Neutrophil (primary cell): ENCODE measurements at regions not wholly inside any gene's neighbourhood (a gene's known extent, or its start where the extent isn't known, plus 50 kb on each side); places are given as distances from the start of the nearest gene placed in this dataset.

ENCODE experiments used
- H3K27ac ChIP-seq: fragments of 200-600 bp; sonication (generic); 2 replicates; pipeline ENCODE4 v1.5.1; 2016; ENCODE audit warnings: mild to moderate bottlenecking, moderate library complexity
- H3K27me3 ChIP-seq: fragments of 200-600 bp; sonication (generic); 2 replicates; pipeline ENCODE4 v1.6.0; 2016; ENCODE audit warnings: mild to moderate bottlenecking
- H3K36me3 ChIP-seq: fragments of 200-600 bp; sonication (generic); 2 replicates; pipeline ENCODE4 v1.5.1; 2017
- H3K4me1 ChIP-seq, 2 experiments: fragments of 200-600 bp in 1 of 2; sonication (generic) in 1 of 2; 1 replicate in 1 of 2; 2 replicates in 1 of 2; pipeline versions ENCODE4 v1.5.1 to v1.6.1; 2013 to 2016; ENCODE audit warnings: low read depth in 1 of 2, low read length in 1 of 2, mild to moderate bottlenecking in 1 of 2, moderate library complexity in 1 of 2; ENCODE audit not compliant: control insufficient read depth in 1 of 2, insufficient read depth in 1 of 2
- H3K4me3 ChIP-seq, 2 experiments: fragments of 200-600 bp in 1 of 2; sonication (generic) in 1 of 2; 1 replicate in 1 of 2; 2 replicates in 1 of 2; pipeline ENCODE4 v1.5.1; 2013 to 2016; ENCODE audit warnings: low read depth in 1 of 2, low read length in 1 of 2, mild to moderate bottlenecking in 1 of 2, moderate library complexity in 1 of 2
- H3K9me3 ChIP-seq: fragments of 200-600 bp; sonication (generic); 2 replicates; pipeline ENCODE4 v1.5.1; 2016
- CTCF ChIP-seq: fragments of 200-600 bp; sonication (generic); IDR thresholded peaks from 2 replicates; pipeline ENCODE4 v1.5.1; 2016; ENCODE audit warnings: antibody characterized with exemption

GRCh38 chr16:65547772-65548446 lies 426.0 kb upstream of the CDH11 start:
- no peak for TF ChIP-seq CTCF
- no peaks in the 10 kb centered on the region for H3K9me3 ChIP-seq
- H3K4me3 ChIP-seq, result no peak overlapping the region
- no peak overlapping the region for H3K27ac ChIP-seq
- H3K27me3 ChIP-seq, result no peaks in the 10 kb centered on the region
- H3K4me1 ChIP-seq, result no peaks in the 10 kb centered on the region
- no peaks in the 10 kb centered on the region for H3K36me3 ChIP-seq

GRCh38 chr16:65546353-65546791 lies 424.5 kb upstream of the CDH11 start:
- Histone ChIP-seq H3K27me3 (no peaks in the 10 kb centered on the region), H3K4me3 (no peak overlapping the region), H3K9me3 (no peaks in the 10 kb centered on the region), H3K36me3 (no peaks in the 10 kb centered on the region), H3K27ac (no peak overlapping the region), H3K4me1 (no peaks in the 10 kb centered on the region)
- no peak for TF ChIP-seq CTCF

- Histone ChIP-seq H3K36me3 (no peaks in the 10 kb centered on the region), H3K4me1 (no peaks in the 10 kb centered on the region), H3K4me3 (no peak overlapping the region), H3K9me3 (no peaks in the 10 kb centered on the region), H3K27ac (no peak overlapping the region), H3K27me3 (no peaks in the 10 kb centered on the region)
- TF ChIP-seq CTCF, result no peak
Observed at GRCh38 chr16:65545413-65545956, 423.6 kb upstream of the CDH11 start.

- Histone ChIP-seq H3K4me1 (no peaks in the 10 kb centered on the region), H3K36me3 (no peaks in the 10 kb centered on the region), H3K4me3 (no peak overlapping the region), H3K27ac (no peak overlapping the region), H3K9me3 (no peaks in the 10 kb centered on the region), H3K27me3 (no peaks in the 10 kb centered on the region)
- TF ChIP-seq CTCF, result no peak
Observed at GRCh38 chr16:65543781-65544740, 422.2 kb upstream of the CDH11 start.

- no peak overlapping the region for H3K27ac ChIP-seq
- no peaks in the 10 kb centered on the region for H3K36me3 ChIP-seq
- no peak for TF ChIP-seq CTCF
- no peaks in the 10 kb centered on the region for H3K27me3 ChIP-seq
- H3K9me3 ChIP-seq, result no peaks in the 10 kb centered on the region
- no peak overlapping the region for H3K4me3 ChIP-seq
- H3K4me1 ChIP-seq, result no peaks in the 10 kb centered on the region
Observed at GRCh38 chr16:65541646-65542045, 419.8 kb upstream of the CDH11 start.
